GM13977 (cell line): ENCODE measurements at regions not wholly inside any gene's neighbourhood (a gene's known extent, or its start where the extent isn't known, plus 50 kb on each side); places are given as distances from the start of the nearest gene placed in this dataset.

Experiments
- DNase-seq: peaks from one replicate; pipeline ENCODE4 v3.0.0; 2012; ENCODE audit warnings: low spot score
- in situ Hi-C: fragments of 300-500 bp; cut with MboI; formaldehyde crosslinking; loops from one replicate; pipeline ENCODE4 v1.12.0; 2022; ENCODE audit warnings: low sequenced_read_pairs, low pct_unique_long_range_greater_than_20kb, mixed read lengths, inconsistent platforms; ENCODE audit not compliant: unreplicated experiment
- TF ChIP-seq, protein P1 (sequence below): IDR thresholded peaks from 2 replicates; pipeline ENCODE4 v1.5.1; 2012; ENCODE audit warnings: mild to moderate bottlenecking, control low read depth; ENCODE audit not compliant: insufficient read depth; ENCODE audit errors: extremely low read depth, missing control alignments

DNA sequence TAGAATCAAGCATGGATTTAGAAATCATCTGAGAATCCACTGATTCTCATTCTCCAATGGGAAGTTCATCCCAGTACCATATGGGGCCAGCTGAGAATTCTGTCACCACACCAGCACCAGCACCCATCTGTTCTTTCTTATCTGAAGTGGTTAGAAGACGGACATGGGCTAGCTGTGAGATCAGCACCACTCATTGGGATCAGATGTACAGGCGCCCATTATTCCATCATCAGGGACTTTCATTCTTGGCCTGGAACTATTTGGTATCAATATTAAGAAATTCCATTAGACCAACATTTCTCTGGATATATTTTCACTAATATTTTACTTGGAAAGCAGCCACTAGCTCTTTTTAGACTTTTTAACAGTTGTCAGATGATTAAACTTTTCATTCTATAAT, 185.9 kb upstream of the LINC00305 start:
- DNase-seq, result no peak
- in situ Hi-C loops, result no loop called here
- TF ChIP-seq, protein P1, sequence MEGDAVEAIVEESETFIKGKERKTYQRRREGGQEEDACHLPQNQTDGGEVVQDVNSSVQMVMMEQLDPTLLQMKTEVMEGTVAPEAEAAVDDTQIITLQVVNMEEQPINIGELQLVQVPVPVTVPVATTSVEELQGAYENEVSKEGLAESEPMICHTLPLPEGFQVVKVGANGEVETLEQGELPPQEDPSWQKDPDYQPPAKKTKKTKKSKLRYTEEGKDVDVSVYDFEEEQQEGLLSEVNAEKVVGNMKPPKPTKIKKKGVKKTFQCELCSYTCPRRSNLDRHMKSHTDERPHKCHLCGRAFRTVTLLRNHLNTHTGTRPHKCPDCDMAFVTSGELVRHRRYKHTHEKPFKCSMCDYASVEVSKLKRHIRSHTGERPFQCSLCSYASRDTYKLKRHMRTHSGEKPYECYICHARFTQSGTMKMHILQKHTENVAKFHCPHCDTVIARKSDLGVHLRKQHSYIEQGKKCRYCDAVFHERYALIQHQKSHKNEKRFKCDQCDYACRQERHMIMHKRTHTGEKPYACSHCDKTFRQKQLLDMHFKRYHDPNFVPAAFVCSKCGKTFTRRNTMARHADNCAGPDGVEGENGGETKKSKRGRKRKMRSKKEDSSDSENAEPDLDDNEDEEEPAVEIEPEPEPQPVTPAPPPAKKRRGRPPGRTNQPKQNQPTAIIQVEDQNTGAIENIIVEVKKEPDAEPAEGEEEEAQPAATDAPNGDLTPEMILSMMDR, result no peak

DNA sequence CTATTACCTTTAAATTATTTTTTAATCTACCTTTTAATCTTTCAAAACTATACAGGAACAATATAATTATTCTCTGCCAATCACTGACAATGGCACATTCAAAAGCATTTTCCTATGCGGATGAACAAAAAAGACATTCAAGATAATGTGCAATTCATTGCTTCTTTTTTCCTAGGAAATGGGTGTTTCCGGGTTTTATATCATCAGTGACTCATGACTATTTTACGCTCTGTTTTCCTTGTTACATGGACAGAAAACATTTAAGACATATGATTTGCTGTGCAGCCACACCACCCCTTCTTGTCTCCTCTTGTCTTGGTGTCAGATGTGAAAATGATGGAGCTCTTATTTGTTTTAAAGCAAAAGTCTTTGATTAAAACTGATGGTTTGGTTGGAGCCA, 184.7 kb upstream of the LINC00305 start:
- in situ Hi-C loops, result no loop called here
- DNase-seq, result no peak
- TF ChIP-seq, protein P1, result no peak

DNA sequence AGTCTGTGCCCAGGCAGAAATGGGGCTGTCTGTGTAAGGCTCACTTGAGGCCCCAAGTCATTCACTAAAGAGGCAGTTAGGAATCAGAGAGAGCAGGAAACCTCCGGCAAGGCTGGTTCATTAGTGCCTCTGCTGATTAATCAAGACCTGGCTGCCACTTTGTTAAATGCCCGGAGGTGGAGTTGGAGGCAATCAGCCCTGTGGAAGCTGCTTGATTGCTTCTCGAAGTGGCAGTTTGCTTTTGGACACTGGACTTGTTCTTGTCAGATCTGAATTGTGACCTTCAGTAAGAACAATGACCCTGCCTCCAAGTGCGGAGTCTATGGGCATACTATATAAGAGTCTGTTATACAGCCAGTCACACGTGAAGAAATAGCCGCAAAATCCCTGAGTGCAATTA, 183.9 kb upstream of the LINC00305 start:
- in situ Hi-C loops, result no loop called here

DNA sequence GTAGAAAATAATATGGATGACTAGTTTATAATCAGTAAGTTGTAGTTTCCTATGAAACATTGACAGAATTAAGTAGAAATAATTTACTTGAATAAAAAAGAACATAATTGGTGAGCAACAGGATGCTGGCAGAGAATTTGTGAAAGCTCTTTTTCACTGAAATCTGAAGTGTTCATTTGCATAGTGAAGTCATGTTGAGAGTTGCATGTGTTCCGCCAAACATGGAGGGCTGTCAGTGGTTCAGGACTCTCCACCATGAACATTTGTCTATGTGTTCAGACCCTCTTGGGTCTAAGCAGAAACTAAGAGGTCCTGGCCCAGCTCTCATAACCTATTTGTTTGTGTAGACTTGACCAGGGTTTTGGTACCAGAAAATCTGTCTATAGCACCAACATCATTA, 182.5 kb upstream of the LINC00305 start:
- TF ChIP-seq, protein P1, result no peak
- no peak for DNase-seq
- in situ Hi-C loops, result no loop called here

More for the DNA sequence above, 183.9 kb upstream of the LINC00305 start:
- no peak for DNase-seq
- TF ChIP-seq, protein P1, result no peak

DNA sequence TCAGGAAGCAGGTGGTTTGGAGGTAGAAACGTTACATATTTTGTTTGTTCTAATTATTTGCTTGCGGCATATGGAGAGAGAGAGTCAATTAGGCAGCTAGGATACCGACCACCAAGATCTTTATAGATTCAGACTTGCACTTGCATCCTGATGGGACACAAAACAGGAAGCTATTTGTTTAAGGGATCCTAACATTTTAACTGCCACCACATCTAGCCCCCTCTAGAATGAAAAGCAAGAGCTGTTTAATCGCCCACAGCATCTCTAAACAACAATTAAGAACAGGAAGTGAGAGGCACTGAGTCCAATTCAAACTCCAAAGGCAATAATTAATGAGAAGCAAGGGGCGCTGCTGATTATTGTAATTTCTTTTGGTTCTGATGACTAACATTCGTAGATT, 182.0 kb upstream of the LINC00305 start:
- TF ChIP-seq, protein P1, result no peak
- DNase-seq, result no peak
- in situ Hi-C loops, result no loop called here

DNA sequence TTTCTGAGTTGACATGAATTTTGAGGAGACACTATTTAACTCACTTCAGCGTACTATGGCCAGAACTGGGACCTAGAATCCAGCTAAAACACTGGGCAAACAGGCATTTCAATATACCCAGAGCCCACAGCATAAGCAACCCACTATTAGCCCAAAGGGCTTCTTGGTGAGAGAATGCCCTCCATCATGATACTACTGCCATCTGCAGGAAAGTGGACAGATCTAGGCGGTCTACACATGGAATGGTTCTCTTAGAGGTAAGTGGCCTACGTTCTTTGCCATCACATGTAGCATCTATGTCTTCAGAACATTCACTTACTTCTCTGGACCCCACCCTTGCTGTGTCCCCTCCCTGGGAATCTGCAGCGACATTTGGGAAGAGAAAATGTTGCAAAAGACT, 181.3 kb upstream of the LINC00305 start:
- in situ Hi-C loops, result no loop called here

DNA sequence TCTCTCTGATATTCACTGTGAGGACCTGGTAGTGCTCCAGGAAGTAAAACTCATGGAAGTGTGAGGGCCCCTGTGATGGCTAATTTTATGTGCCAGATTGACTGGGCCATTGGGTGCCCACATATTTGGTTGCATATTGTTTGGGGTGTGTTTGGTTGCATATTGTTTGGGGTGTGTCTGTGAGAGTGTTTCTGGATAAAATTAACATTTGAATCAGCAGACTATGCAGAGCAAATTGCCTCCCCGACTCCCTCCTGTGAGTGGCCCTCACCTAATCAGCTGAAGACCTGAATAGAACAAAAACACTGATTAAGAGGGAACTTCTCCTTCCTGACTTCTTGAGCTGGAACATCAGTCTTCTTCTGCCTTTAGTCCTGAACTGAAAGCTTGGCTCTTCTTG, 173.3 kb upstream of the LINC00305 start:
- TF ChIP-seq, protein P1, result no peak
- in situ Hi-C loops, result no loop called here
- no peak for DNase-seq

More for the DNA sequence above, 181.3 kb upstream of the LINC00305 start:
- peak; percentile 11 for DNase-seq
- TF ChIP-seq, protein P1, result peak; percentile 32
